ENCODE measurements at regions not wholly inside any gene's neighbourhood (a gene's known extent, or its start where the extent isn't known, plus 50 kb on each side); places are given as distances from the start of the nearest gene placed in this dataset.

DNA sequence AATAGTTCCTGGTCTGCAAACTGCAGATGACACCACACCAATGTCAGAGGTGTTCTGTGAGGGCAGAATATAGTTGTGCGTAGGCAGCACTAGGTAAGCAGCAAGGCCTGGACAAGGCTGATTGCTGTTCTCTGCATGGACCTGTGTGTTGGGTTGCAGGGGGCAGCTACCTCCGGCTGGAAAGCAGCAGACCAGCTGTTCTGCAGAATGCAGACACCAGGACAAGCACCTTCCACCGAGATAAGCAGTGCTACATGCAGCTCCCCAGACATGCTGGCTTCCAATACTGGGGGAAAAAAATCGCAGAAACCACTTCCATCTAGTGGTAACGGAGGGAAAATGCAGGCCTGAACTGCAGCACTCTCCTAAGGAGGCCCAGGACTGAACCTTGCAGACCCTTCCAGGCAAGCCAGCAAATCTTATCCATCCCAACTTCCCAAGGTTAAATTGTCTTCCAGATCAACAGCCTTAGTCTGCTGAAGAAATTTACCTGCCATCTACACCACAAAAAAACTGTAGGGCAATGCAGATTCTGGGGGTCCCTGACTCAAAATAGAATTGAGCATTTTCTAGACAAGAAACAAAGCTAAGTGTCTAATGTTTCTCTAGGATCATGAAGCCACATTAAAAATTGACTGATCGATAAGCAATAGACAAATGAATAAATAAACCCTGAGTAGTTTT, 50.5 kb upstream of the COBL start:
- TF ChIP-seq POLR2A (IDR thresholded peaks at IDR 0.05) = no peak
- TF ChIP-seq, protein P1, sequence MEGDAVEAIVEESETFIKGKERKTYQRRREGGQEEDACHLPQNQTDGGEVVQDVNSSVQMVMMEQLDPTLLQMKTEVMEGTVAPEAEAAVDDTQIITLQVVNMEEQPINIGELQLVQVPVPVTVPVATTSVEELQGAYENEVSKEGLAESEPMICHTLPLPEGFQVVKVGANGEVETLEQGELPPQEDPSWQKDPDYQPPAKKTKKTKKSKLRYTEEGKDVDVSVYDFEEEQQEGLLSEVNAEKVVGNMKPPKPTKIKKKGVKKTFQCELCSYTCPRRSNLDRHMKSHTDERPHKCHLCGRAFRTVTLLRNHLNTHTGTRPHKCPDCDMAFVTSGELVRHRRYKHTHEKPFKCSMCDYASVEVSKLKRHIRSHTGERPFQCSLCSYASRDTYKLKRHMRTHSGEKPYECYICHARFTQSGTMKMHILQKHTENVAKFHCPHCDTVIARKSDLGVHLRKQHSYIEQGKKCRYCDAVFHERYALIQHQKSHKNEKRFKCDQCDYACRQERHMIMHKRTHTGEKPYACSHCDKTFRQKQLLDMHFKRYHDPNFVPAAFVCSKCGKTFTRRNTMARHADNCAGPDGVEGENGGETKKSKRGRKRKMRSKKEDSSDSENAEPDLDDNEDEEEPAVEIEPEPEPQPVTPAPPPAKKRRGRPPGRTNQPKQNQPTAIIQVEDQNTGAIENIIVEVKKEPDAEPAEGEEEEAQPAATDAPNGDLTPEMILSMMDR (IDR thresholded peaks at IDR 0.05) = peak in 3 of 4 experiments; percentile 49 to 60 (median 55)

Measured in sigmoid colon (tissue), 3 donors.